Ishikawa (cell line): ENCODE measurements at regions not wholly inside any gene's neighbourhood (a gene's known extent, or its start where the extent isn't known, plus 50 kb on each side); places are given as distances from the start of the nearest gene placed in this dataset.

Experiments
- CEBPB ChIP-seq: IDR thresholded peaks from 2 replicates; pipeline ENCODE4 v1.6.1; 2012
- CREB1 ChIP-seq: IDR thresholded peaks from 2 replicates; pipeline ENCODE4 v1.6.1; 2012; ENCODE audit warnings: low read depth
- EGR1 ChIP-seq: IDR thresholded peaks from 2 replicates; pipeline ENCODE4 v1.6.1; 2012
- EP300 ChIP-seq: IDR thresholded peaks from 2 replicates; pipeline ENCODE4 v1.6.1; 2012; ENCODE audit warnings: borderline replicate concordance
- FOXM1 ChIP-seq: IDR thresholded peaks from 2 replicates; pipeline ENCODE4 v1.6.1; 2012; ENCODE audit warnings: low read depth, borderline replicate concordance
- MAX ChIP-seq: IDR thresholded peaks from 2 replicates; pipeline ENCODE4 v1.6.1; 2012
- NFIC ChIP-seq: IDR thresholded peaks from 2 replicates; pipeline ENCODE4 v1.6.1; 2012
- RAD21 ChIP-seq: IDR thresholded peaks from 2 replicates; pipeline ENCODE4 v1.6.1; 2012; ENCODE audit warnings: low read depth
- TAF1 ChIP-seq: IDR thresholded peaks from 2 replicates; pipeline ENCODE4 v1.6.1; 2012; ENCODE audit warnings: low read depth, mild to moderate bottlenecking
- TEAD4 ChIP-seq: IDR thresholded peaks from 2 replicates; pipeline ENCODE4 v1.6.1; 2012
- YY1 ChIP-seq: IDR thresholded peaks from 2 replicates; pipeline ENCODE4 v1.6.1; 2012; ENCODE audit warnings: low read depth
- TF ChIP-seq, protein P1 (sequence below): IDR thresholded peaks from 2 replicates; pipeline ENCODE4 v1.6.1; 2012; ENCODE audit warnings: low read depth, mild to moderate bottlenecking

- TF ChIP-seq MAX (no peak), YY1 (no peak), CEBPB (no peak), EGR1 (no peak), NFIC (no peak), EP300 (no peak), FOXM1 (no peak), TAF1 (no peak), RAD21 (no peak), CREB1 (no peak), TEAD4 (no peak)
- TF ChIP-seq, protein P1, sequence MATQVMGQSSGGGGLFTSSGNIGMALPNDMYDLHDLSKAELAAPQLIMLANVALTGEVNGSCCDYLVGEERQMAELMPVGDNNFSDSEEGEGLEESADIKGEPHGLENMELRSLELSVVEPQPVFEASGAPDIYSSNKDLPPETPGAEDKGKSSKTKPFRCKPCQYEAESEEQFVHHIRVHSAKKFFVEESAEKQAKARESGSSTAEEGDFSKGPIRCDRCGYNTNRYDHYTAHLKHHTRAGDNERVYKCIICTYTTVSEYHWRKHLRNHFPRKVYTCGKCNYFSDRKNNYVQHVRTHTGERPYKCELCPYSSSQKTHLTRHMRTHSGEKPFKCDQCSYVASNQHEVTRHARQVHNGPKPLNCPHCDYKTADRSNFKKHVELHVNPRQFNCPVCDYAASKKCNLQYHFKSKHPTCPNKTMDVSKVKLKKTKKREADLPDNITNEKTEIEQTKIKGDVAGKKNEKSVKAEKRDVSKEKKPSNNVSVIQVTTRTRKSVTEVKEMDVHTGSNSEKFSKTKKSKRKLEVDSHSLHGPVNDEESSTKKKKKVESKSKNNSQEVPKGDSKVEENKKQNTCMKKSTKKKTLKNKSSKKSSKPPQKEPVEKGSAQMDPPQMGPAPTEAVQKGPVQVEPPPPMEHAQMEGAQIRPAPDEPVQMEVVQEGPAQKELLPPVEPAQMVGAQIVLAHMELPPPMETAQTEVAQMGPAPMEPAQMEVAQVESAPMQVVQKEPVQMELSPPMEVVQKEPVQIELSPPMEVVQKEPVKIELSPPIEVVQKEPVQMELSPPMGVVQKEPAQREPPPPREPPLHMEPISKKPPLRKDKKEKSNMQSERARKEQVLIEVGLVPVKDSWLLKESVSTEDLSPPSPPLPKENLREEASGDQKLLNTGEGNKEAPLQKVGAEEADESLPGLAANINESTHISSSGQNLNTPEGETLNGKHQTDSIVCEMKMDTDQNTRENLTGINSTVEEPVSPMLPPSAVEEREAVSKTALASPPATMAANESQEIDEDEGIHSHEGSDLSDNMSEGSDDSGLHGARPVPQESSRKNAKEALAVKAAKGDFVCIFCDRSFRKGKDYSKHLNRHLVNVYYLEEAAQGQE, result no peak
Measured at GRCh38 chr12:66852765-66853164, 173.9 kb upstream of the GRIP1 start.
